ENCODE measurements at regions not wholly inside any gene's neighbourhood (a gene's known extent, or its start where the extent isn't known, plus 50 kb on each side); places are given as distances from the start of the nearest gene placed in this dataset.

DNA sequence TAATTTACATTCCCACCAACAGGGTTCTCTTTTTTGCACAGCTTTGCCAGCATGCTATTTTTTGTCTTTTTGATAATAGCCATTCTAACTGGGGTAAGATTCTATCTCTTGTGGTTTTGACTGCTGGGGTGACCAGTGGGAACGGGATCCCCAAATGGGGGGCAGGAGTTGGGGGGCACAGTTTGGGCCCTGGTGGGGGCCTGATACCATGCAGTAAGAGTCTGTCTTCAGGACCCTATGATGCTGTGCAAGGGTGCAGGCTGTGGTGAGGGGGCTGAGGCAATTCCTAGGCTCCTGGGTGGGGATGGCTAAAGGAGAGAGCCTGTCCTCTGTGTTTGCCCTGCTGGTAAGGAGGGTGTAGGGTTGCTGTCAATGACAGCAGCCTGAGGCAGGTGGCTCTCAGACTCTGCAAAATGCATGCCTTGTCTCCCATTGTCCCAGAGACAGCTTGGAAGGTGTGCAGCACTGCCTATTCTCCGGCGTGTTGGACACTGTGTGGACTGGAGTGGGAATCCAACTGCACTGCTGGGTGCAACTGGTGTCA, 172.7 kb upstream of the ARHGAP24 start:
- H3K4me3 ChIP-seq (ENCODE audit: low read depth, low read length), result no peak overlapping the region
- TF ChIP-seq, protein P1, sequence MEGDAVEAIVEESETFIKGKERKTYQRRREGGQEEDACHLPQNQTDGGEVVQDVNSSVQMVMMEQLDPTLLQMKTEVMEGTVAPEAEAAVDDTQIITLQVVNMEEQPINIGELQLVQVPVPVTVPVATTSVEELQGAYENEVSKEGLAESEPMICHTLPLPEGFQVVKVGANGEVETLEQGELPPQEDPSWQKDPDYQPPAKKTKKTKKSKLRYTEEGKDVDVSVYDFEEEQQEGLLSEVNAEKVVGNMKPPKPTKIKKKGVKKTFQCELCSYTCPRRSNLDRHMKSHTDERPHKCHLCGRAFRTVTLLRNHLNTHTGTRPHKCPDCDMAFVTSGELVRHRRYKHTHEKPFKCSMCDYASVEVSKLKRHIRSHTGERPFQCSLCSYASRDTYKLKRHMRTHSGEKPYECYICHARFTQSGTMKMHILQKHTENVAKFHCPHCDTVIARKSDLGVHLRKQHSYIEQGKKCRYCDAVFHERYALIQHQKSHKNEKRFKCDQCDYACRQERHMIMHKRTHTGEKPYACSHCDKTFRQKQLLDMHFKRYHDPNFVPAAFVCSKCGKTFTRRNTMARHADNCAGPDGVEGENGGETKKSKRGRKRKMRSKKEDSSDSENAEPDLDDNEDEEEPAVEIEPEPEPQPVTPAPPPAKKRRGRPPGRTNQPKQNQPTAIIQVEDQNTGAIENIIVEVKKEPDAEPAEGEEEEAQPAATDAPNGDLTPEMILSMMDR (IDR thresholded peaks at IDR 0.05; ENCODE audit: insufficient read depth, low read depth, low read length), result no peak
- DNase-seq (ENCODE audit: low read depth), result no peak

DNA sequence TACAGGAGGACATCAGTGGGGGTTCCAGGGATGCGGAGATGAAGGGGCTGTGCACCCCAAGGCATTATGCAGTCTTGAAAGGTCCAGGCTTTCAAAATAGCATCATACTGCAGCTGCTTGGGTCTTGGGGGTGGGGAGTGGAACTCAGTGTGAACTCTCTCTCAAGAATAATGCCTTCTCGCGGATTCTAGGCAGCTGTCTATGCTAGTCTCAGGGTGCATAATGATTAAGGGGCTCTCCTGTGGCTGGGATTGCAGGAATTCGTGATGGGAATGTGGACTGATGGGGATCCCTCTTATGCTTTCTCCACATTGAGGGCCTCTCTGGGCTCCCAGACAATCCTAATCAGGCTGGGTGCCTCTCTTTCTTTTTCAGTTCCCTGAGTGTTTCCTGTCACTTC, 172.2 kb upstream of the ARHGAP24 start:
- TF ChIP-seq, protein P1 (IDR thresholded peaks at IDR 0.05; ENCODE audit: insufficient read depth, low read depth, low read length), result no peak
- no peak overlapping the region for H3K4me3 ChIP-seq (ENCODE audit: low read depth, low read length)
- no peak for DNase-seq (ENCODE audit: low read depth)

DNA sequence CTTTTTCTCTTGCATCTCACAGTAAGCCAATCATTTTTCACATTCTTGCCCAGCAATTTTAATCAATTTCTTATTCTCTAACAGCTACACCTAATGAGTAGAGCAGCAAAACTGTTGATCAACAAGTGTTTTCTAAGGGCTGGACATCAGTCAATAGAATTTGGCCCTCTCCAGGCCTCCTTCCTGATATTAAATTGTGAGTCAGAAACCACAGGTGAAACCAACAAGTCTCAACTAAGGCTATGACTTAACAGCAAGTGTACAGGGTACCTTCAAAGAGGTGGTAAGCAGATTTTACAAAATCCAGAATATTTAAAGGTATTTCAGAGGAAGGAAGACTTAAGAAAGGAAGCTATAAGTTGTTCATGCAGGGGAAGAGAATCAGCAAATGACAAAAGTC, 156.5 kb upstream of the ARHGAP24 start:
- DNase-seq (ENCODE audit: low read depth), result no peak
- TF ChIP-seq, protein P1 (IDR thresholded peaks at IDR 0.05; ENCODE audit: insufficient read depth, low read depth, low read length), result no peak
- no peak overlapping the region for H3K4me3 ChIP-seq (ENCODE audit: low read depth, low read length)

DNA sequence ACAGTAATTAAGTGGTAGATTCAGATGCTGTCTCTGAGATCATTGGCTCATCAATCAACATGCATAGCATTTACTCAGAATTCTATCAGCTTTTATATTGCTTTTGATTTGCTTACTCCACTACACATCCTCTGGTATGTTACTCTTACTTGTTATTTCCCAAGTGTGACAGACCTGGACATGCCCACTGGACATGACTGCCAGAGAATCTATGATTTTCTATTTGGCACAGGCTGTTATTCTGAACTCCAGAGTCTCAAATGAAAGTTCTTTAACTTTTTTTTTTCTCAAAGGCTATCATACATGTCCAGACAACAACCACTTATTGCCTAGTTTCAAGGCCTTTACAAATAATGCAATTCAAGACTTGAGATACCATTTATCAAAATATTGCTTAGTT, 116.1 kb upstream of the ARHGAP24 start:
- TF ChIP-seq, protein P1 (IDR thresholded peaks at IDR 0.05; ENCODE audit: insufficient read depth, low read depth, low read length), result no peak
- DNase-seq (ENCODE audit: low read depth), result no peak

DNA sequence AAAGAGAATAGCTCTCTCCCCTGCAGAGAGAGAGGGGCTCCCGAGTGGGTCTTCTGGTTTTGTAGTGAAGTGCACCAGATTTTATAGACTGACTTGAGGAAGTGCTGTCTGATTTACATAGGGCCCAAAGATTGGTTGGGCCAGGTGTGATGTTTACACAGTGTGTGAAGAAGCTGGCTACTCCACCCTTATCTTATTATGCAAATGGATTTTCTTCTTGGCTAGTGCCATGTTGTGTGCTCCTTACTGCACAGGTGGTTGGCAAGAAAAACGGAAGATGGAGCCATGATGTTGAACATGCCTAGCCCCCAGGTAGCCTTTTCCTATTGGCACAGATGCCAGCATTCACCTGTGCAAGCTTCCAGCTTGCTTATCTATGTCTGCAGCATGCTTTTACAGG, 112.4 kb upstream of the ARHGAP24 start:
- DNase-seq (ENCODE audit: low read depth), result no peak

More for the DNA sequence above, 116.1 kb upstream of the ARHGAP24 start:
- no peak overlapping the region for H3K4me3 ChIP-seq (ENCODE audit: low read depth, low read length)

DNA sequence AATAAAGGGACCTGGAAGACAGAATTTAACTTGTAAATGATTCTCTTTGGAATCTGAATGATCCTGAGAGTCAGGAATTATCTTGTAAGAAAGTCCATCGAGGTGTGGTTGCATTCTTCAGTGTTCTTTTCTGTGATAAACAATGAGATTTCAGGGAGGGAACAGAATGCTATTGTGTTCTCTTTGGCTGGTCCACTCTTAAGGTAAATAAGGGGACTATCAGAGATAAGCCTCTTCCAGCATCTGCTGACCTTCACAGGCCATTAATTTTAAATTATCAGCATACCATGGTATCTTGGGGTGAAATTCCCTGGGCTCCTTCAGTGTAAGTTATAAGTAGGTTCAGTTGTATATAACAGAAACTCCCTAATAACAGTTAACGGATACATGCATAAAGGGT, 107.1 kb upstream of the ARHGAP24 start:
- no peak overlapping the region for H3K4me3 ChIP-seq (ENCODE audit: low read depth, low read length)
- TF ChIP-seq, protein P1 (IDR thresholded peaks at IDR 0.05; ENCODE audit: insufficient read depth, low read depth, low read length), result no peak
- no peak for DNase-seq (ENCODE audit: low read depth)

More for the DNA sequence above, 112.4 kb upstream of the ARHGAP24 start:
- no peak overlapping the region for H3K4me3 ChIP-seq (ENCODE audit: low read depth, low read length)
- TF ChIP-seq, protein P1 (IDR thresholded peaks at IDR 0.05; ENCODE audit: insufficient read depth, low read depth, low read length), result no peak

DNA sequence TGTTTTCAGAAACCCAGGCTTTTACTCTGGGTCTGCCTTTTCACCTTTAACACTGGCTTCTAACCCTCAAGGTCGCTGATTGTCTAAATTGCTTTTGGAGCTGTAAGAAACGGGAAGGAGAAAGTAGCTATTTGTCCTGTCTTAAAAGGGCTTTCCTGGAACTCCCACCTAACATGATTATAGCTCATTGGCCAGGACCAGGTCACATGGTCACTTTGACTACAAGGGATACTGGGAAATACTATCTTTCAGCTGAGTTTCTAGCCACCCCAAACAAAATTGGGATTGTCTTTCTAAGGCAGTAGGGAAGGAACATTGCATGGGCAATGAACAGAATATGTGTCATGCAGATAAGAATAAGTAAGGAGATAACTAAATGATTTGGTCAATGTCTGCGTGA, 106.7 kb upstream of the ARHGAP24 start:
- DNase-seq (ENCODE audit: low read depth), result no peak
- TF ChIP-seq, protein P1 (IDR thresholded peaks at IDR 0.05; ENCODE audit: insufficient read depth, low read depth, low read length), result no peak
- no peak overlapping the region for H3K4me3 ChIP-seq (ENCODE audit: low read depth, low read length)

All from fibroblast of villous mesenchyme (primary cell).